SK-N-MC (cell line): ENCODE measurements at regions not wholly inside any gene's neighbourhood (a gene's known extent, or its start where the extent isn't known, plus 50 kb on each side); places are given as distances from the start of the nearest gene placed in this dataset.
"Not testable (repeated sequence)": the region's sequence is repeated elsewhere in the genome, so short reads cannot be mapped to it uniquely, and the experiment has no call there.

Source experiments
- DNase-seq: peaks from one replicate; pipeline ENCODE4 v3.0.0-alpha.2; 2011; ENCODE audit warnings: low read depth, low spot score
- H3K27ac ChIP-seq: fragments of 200-600 bp; sonication (generic); 2 replicates; pipeline ENCODE4 v1.5.1; 2016; ENCODE audit warnings: mixed run types
- H3K36me3 ChIP-seq: fragments of 200-600 bp; sonication (generic); 2 replicates; pipeline ENCODE4 v1.6.1; 2017; ENCODE audit warnings: antibody characterized with exemption, low read length, mixed read lengths; ENCODE audit not compliant: insufficient read depth
- H3K4me3 ChIP-seq: fragments of 200-600 bp; sonication (generic); 2 replicates; pipeline ENCODE4 v1.5.1; 2016
- H3K9ac ChIP-seq: fragments of 200-600 bp; sonication (generic); 2 replicates; pipeline ENCODE4 v1.8.0; 2017; ENCODE audit warnings: mixed run types, mixed read lengths; ENCODE audit not compliant: insufficient read length
- H3K9me3 ChIP-seq: fragments of 200-600 bp; sonication (generic); 2 replicates; pipeline ENCODE4 v1.6.1; 2017; ENCODE audit warnings: low read depth, mild to moderate bottlenecking, antibody characterized with exemption, low read length, moderate library complexity, mixed read lengths
- EZH2 ChIP-seq: fragments of 200-600 bp; sonication (generic); IDR thresholded peaks from one replicate; pipeline ENCODE4 v1.6.1; 2017; ENCODE audit warnings: antibody characterized with exemption
- FOXP2 ChIP-seq: optimal IDR thresholded peaks from 2 replicates; pipeline ENCODE3; 2011; ENCODE audit warnings: mild to moderate bottlenecking, moderate library complexity; ENCODE audit not compliant: insufficient read depth; ENCODE audit errors: extremely low read length, control extremely low read depth
- POLR2AphosphoS5 ChIP-seq: IDR thresholded peaks from 2 replicates; pipeline ENCODE4 v1.6.1; 2012; ENCODE audit warnings: mild to moderate bottlenecking, low read depth, low read length, borderline replicate concordance

DNA sequence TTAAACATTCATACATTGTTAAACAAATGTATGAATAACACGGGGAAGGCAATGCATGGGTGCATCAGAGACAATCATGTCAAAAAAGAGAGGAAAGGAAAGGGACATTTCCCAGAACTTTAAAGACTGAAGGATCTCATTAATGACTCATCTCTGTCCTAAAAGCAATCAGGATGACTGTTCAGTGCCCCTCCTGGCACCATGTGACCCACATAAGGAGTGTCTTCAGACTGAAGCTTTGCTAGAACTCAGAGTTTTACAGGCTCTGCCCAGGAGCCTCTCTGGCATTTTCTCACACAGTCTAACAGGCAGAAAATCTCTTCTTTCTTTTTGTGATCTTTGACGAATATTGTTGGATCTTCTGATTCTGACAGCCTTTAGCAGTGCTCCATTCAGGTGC, 315.3 kb downstream of the OTUD1 start:
- TF ChIP-seq EZH2 (no peak), FOXP2 (no peak), POLR2AphosphoS5 (no peak)
- DNase-seq: no peak
- H3K36me3 ChIP-seq: no peaks in the 10 kb centered on the region
- H3K9ac ChIP-seq: no peak overlapping the region
- no peak overlapping the region for H3K27ac ChIP-seq
- no peaks in the 10 kb centered on the region for H3K9me3 ChIP-seq
- H3K4me3 ChIP-seq: no peak overlapping the region

DNA sequence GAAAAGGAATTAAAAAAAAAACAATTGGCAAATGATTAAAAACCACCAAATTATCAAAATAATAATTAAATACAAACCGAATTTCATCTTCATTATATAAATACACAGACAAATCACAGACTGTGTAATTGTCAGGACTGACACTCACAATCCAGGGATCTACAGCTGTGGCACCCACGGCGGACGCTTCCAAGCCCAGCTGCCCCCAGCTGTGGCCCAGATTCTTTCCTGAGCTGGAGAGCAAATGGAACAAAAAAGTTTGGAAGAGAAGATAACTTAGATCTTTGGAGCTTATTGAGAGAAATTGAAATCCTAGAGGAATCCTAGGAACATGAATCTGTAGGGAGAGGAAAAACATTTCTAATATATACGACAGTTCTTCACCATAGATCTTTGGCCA, 316.1 kb downstream of the OTUD1 start:
- Histone ChIP-seq H3K27ac (no peak overlapping the region), H3K4me3 (no peak overlapping the region), H3K36me3 (no peaks in the 10 kb centered on the region), H3K9me3 (no peaks in the 10 kb centered on the region), H3K9ac (no peak overlapping the region)
- no peak for TF ChIP-seq EZH2
- no peak for TF ChIP-seq FOXP2
- TF ChIP-seq POLR2AphosphoS5: no peak
- no peak for DNase-seq

DNA sequence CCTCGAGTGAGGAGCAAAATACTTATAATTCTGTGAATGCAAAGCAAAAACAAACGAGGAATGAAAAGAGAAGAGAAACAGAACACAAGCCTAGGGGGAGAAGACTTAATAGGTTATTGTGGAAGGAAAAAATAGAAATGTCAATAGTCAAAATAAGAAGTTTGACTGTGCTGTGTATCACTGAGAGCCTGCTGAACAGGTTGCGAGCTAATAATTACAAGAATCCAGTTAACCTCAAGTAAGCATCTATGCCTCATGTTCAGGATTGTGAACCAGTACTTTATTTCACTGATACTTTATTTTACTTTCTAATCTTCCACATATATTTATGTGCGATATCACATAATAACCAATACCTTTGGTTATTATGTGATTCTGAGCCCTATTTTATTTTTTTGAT, 316.7 kb downstream of the OTUD1 start:
- no peaks in the 10 kb centered on the region for H3K9me3 ChIP-seq
- TF ChIP-seq FOXP2: no peak
- no peak for TF ChIP-seq POLR2AphosphoS5
- TF ChIP-seq EZH2: no peak
- H3K27ac ChIP-seq: no peak overlapping the region
- no peak for DNase-seq
- no peaks in the 10 kb centered on the region for H3K36me3 ChIP-seq
- no peak overlapping the region for H3K9ac ChIP-seq
- no peak overlapping the region for H3K4me3 ChIP-seq

DNA sequence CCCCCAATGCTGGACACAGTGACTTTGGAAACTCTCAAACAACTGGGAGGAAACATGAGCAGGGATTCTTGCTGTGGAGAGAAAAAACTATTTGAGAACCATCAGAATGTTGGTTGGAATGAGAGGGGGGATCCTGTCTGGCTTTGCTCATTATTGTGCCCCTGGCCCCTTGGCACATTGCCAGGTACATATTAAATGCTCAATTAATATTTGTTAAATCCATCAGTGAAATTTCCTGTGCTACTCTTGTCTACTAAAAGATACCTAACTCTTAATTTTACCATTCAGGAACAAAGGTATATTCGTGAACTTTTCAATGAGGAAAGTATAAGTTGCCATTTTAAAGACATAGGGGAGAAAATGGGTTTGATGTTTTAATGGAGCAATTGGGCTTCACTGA, 329.4 kb downstream of the OTUD1 start:
- Histone ChIP-seq H3K27ac (no peak overlapping the region), H3K36me3 (no peaks in the 10 kb centered on the region), H3K9ac (no peak overlapping the region), H3K4me3 (no peak overlapping the region), H3K9me3 (no peaks in the 10 kb centered on the region)
- TF ChIP-seq FOXP2 (no peak), POLR2AphosphoS5 (no peak), EZH2 (no peak)
- no peak for DNase-seq

DNA sequence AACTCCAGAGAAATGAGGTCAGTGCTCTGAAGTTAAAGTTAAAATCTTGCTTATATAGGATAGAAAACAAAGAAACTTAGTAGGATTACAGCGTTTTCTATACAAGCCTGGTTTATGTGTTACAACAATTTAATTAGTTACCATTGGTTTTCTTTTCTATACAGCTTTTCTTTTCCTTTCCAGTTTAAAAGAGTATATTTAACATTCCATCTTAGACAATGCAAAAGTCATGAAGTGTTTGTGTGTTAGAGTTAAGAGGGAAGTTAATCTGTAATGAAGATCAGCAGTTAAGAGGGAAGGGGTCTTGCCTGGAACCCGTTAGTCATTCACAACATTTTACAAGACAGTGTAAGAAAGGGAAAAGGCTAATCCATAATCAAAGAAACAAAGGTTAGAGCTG, 338.3 kb downstream of the OTUD1 start:
- Histone ChIP-seq H3K36me3 (no peaks in the 10 kb centered on the region), H3K27ac (no peak overlapping the region), H3K9ac (no peak overlapping the region), H3K4me3 (no peak overlapping the region), H3K9me3 (no peaks in the 10 kb centered on the region)
- TF ChIP-seq POLR2AphosphoS5: no peak
- no peak for TF ChIP-seq FOXP2
- no peak for TF ChIP-seq EZH2
- no peak for DNase-seq

DNA sequence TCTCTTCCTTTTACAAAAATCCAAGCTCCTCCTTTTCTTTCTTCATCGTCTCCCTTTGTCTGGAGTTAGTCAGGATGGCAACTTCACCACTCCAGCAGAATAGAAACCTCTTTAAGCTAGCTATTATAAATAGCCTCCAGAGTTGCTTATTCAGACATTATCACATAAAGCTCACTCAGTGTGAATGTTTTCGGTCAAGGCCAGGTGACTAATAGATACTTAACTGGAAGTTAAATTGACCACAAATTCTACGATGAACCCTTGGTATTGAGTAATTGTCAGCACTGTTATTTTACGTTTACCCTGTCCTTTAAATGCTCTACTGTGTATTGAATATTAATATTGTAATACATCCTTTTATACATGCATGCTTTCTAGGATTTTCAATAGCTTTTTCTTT, 340.4 kb downstream of the OTUD1 start:
- TF ChIP-seq POLR2AphosphoS5: no peak
- TF ChIP-seq EZH2: no peak
- no peaks in the 10 kb centered on the region for H3K36me3 ChIP-seq

DNA sequence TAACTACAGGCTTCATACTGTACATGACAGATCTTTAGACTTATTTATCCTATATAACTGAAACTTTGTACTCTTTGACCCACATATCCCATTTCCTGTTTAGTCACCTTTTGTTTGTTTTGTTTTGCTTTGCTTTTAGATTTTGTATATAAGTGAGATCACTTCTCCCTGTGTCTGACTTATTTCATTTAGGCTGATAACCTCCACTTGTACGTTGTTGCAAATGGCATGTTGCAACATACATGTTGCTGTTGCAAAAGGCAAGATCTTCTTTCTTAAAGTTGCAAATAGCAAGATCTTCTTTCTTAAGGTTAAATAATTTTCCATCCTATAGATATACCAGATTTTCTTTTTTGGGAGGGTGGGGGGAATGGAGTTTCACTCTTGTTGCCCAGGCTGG, 341.5 kb downstream of the OTUD1 start:
- no peak for DNase-seq
- no peak overlapping the region for H3K27ac ChIP-seq
- TF ChIP-seq FOXP2 (no peak), POLR2AphosphoS5 (no peak), EZH2 (no peak)

More for the DNA sequence above, 340.4 kb downstream of the OTUD1 start:
- Histone ChIP-seq H3K9ac (no peak overlapping the region), H3K9me3 (no peaks in the 10 kb centered on the region), H3K27ac (no peak overlapping the region), H3K4me3 (no peak overlapping the region)
- no peak for DNase-seq

DNA sequence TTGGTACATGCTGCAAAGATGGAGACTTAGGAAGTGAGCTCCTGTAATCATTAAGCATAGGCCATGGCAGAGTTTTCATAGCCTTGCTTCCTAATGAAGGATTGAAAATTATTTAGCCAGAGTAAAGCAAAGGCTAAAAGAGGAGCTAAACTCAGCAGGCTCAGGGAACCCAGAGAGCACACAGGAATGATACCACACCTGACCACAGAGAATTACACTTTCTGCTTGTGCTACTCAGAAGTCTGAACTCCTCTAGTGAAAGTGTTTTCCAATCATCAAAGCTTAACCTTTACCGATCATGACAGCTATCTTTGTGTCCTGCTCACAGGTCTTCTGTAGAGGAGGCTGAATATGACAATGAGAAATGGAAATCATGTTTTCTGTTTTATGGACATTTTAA, 347.7 kb downstream of the OTUD1 start:
- no peak for TF ChIP-seq EZH2
- no peak for TF ChIP-seq FOXP2
- TF ChIP-seq POLR2AphosphoS5: no peak
- DNase-seq: no peak
- no peaks in the 10 kb centered on the region for H3K36me3 ChIP-seq

More for the DNA sequence above, 341.5 kb downstream of the OTUD1 start:
- Histone ChIP-seq H3K9me3 (no peaks in the 10 kb centered on the region), H3K4me3 (no peak overlapping the region), H3K9ac (no peak overlapping the region), H3K36me3 (no peaks in the 10 kb centered on the region)

DNA sequence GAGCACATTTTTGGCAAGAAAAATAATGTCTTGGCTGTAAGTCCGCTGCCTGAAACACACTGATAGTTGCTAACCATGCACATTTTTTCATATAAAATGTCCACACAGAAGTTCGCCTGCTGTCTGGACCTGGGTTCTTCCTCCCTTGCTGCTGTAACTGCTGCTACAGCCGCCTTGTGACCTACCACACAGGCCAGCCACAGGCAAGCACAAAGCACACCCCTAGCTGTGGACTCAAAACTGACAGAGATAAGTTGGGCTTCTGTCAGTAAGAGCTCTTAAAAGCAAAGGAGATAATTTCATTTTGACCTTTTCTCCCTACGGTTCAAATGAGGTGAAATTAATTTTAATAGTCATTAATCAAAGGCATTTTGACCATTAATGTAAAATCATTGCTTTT, 354.7 kb downstream of the OTUD1 start:
- H3K4me3 ChIP-seq: no peak overlapping the region
- DNase-seq: no peak
- no peak for TF ChIP-seq POLR2AphosphoS5
- TF ChIP-seq EZH2: no peak
- no peaks in the 10 kb centered on the region for H3K9me3 ChIP-seq
- H3K27ac ChIP-seq: no peak overlapping the region
- no peaks in the 10 kb centered on the region for H3K36me3 ChIP-seq
- no peak overlapping the region for H3K9ac ChIP-seq

More for the DNA sequence above, 347.7 kb downstream of the OTUD1 start:
- H3K4me3 ChIP-seq: no peak overlapping the region
- H3K27ac ChIP-seq: no peak overlapping the region
- H3K9ac ChIP-seq: no peak overlapping the region
- H3K9me3 ChIP-seq: no peaks in the 10 kb centered on the region

DNA sequence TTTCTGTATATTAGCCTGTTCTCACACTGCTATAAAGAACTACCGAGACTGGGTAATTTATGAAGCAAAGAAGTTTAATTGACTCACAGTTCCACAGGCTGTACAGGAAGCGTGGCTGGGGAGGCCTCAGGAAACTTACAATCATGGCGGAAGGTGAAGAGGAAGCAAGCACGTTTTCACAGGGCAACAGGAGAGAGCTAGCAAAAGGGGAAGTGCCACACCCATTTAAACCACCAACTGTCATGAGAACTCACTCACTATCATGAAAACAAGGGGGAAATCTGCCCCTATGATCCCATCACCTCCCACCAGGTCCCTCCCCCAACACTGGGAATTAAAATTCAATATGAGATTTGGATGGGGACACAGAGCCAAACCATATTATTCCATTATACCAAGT, 358.6 kb downstream of the OTUD1 start:
- H3K36me3 ChIP-seq, H3K27ac ChIP-seq, H3K9ac ChIP-seq, DNase-seq, H3K4me3 ChIP-seq, H3K9me3 ChIP-seq: not testable (repeated sequence)
